22Rv1 (cell line): ENCODE measurements at regions not wholly inside any gene's neighbourhood (a gene's known extent, or its start where the extent isn't known, plus 50 kb on each side); places are given as distances from the start of the nearest gene placed in this dataset.

Experiments used
- H3K27ac ChIP-seq: fragments of 450-650 bp; 2 replicates; pipeline ENCODE4 v1.5.1; 2017
- ZFX ChIP-seq: fragments of 450-650 bp; IDR thresholded peaks from 2 replicates; pipeline ENCODE4 v1.6.1; 2017; ENCODE audit warnings: antibody characterized with exemption, borderline replicate concordance
- TF ChIP-seq, protein P1 (sequence below): fragments of 450-650 bp; IDR thresholded peaks from 2 replicates; pipeline ENCODE4 v1.5.1; 2017; ENCODE audit warnings: mild to moderate bottlenecking

DNA sequence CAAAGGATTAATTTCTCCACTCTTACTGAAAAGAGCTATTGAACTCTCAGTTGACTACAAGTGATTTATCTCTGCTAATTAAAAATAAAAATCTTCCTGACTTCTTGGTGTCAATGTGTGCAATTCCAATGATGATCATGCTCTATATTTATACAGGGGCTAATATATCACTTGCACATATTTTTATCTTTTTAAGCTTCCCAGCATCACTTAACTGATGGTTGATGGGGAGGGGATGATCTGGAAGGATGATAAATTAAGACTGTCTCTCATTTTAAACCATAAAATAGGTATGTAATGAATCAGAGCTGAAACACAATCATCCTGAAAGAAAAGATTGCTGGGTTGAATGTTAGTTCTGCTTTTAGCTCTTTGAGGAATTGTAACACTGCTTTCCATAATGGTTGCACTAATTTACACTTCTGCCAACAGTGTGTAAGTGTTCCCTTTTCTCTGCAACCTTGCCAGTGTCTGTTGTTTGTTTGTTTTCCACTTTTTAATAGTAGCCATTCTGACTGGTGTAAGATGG is 169.6 kb upstream of the ECI2 start:
- TF ChIP-seq, protein P1, sequence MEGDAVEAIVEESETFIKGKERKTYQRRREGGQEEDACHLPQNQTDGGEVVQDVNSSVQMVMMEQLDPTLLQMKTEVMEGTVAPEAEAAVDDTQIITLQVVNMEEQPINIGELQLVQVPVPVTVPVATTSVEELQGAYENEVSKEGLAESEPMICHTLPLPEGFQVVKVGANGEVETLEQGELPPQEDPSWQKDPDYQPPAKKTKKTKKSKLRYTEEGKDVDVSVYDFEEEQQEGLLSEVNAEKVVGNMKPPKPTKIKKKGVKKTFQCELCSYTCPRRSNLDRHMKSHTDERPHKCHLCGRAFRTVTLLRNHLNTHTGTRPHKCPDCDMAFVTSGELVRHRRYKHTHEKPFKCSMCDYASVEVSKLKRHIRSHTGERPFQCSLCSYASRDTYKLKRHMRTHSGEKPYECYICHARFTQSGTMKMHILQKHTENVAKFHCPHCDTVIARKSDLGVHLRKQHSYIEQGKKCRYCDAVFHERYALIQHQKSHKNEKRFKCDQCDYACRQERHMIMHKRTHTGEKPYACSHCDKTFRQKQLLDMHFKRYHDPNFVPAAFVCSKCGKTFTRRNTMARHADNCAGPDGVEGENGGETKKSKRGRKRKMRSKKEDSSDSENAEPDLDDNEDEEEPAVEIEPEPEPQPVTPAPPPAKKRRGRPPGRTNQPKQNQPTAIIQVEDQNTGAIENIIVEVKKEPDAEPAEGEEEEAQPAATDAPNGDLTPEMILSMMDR = no peak
- TF ChIP-seq ZFX = no peak
- no peak overlapping the region for H3K27ac ChIP-seq

DNA sequence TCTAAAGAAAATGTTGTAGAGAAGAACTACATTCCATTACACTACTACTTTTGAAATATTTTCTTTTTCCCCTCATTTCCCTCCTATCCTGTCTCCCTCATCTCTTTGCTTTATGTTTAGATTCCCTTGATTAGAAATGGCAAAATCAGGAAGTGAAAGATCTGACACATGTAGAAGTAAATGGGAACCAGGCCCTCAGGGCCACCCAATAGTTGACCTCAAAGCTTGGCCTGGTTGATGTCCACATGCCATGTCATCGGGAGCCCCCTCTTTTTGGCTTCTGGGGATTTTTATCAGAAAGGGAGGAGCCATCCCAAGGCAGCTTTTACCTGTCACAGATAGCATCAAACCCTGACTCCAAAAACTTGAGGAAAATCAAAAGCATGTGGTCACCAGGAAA is 168.3 kb upstream of the ECI2 start:
- no peak for TF ChIP-seq ZFX
- TF ChIP-seq, protein P1 = no peak
- H3K27ac ChIP-seq = no peak overlapping the region

DNA sequence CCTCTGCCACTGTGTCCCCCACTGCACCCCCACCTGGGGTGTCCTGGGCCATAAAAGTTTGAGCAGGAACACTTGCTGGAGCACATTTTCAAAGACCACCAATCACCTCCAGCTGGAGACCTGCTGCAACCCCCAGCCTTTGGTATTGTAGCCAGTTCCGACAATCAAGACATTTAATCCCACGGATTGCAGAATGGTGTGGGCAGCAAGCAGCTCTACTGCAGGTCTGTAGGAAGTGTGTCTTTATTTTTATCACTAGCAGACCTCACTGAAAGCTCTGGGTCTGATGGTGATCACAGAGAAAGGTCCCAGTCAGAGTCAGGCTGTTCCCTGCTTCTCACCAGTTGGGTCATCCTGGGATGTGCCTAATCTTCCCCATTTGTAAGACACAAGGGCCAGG is 167.1 kb upstream of the ECI2 start:
- TF ChIP-seq, protein P1 = no peak
- TF ChIP-seq ZFX = no peak
- no peak overlapping the region for H3K27ac ChIP-seq

DNA sequence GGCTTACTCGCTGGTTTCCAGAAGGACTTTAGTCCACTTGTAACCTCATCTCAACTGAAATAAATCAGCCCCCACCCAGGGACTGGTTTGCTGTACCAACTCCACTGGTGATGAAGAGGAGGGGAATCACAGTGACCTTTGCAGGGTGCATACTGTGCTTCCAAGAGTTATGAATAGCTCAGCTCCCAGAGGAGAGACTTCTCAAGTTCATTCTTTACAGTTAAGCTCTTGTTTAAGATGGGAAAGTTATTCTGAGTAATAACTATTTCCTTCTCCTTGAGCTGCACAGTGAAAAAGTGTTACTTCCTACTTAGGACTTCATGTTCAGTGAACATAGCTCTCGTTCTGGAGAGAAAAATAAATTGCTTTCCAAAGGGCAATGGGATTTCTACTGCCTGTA is 166.5 kb upstream of the ECI2 start:
- TF ChIP-seq, protein P1 = no peak
- TF ChIP-seq ZFX = no peak
- H3K27ac ChIP-seq = no peak overlapping the region

DNA sequence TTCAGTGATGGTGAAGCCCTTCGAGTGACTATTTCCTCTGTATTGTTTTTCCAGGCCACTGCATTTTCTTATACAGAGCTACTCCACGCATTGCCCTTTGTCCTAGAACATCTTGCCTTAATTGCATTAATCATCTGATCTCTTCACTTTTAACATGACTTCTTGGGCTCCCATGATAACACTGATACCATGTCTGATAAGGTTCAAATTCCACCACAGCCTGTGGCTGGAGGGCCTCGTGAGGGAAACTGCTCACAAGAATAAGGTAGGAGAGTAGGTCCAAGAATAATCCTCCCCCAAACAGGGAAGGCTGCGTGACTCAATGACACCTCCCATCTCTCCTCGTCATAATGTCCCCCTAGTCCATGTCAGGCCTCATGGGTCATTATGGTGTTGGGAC is 165.5 kb upstream of the ECI2 start:
- TF ChIP-seq ZFX = no peak
- TF ChIP-seq, protein P1 = no peak
- H3K27ac ChIP-seq = no peak overlapping the region

DNA sequence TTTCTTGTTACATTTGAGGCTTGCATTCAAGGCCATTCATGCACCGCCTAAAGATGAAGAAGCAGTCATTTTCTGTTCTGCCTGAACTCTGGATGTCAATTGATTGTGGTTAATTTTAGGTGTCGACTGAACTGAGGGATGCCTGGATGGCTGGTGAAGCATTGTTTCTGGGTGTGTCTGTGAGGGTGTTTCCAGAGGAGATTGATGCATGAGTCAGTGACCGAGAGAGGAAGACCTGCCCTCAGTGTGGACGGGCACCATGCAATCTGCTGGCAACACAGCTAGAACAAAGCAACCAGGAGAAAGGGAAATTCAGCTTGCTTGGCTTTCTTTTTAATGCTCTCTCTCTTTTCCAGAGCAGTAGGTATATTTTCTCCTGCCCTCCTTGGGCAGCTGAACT is 164.1 kb upstream of the ECI2 start:
- TF ChIP-seq, protein P1 = no peak
- TF ChIP-seq ZFX = no peak
- H3K27ac ChIP-seq = no peak overlapping the region

DNA sequence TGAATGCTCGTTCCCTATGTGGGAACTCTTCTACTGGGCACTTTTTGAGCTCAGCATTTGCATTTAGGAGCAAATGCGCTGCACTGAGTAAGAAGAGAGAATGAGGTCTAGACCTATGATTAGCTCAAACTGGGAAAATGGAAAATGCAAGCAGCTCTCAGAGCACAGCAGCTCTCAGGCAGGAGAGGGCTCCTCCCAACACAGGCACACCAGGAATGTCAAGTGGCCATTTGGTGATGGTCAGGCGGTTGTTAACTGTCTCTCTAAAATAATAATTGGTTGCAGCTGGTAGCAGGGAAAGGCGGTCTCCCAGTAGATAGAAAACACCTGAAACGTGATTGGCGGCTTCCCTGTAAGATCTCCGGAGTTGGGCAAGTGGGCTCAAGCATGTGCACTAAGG is 162.0 kb upstream of the ECI2 start:
- H3K27ac ChIP-seq = no peak overlapping the region

More for the DNA sequence above, 162.0 kb upstream of the ECI2 start:
- TF ChIP-seq ZFX = no peak
- TF ChIP-seq, protein P1 = no peak
